ENCODE measurements at regions not wholly inside any gene's neighbourhood (a gene's known extent, or its start where the extent isn't known, plus 50 kb on each side); places are given as distances from the start of the nearest gene placed in this dataset.

DNA sequence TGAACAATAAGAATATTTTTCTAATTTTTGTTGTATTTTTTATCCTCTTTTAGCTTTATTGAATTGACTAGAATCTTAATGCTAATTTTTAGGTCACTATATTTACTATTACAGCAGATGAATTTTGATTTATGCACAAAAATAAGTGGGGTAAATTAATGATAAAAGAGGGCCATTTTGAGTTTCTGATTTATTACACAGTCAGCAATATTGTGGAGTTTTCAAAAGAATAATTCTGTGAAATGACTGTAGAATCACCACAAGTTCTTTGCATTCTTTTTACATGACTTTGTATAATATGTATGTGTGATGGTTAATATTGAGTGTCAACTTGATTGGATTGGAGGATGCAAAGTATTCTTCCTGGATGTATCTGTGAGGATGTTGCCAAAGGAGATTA lies 812.4 kb upstream of the DPPA4 start:
- TF ChIP-seq SP1 (IDR thresholded peaks at IDR 0.05) (no peak), FOXK2 (IDR thresholded peaks at IDR 0.05) (no peak), FOXA1 (IDR thresholded peaks at IDR 0.05) (no peak)
- TF ChIP-seq, protein P1, sequence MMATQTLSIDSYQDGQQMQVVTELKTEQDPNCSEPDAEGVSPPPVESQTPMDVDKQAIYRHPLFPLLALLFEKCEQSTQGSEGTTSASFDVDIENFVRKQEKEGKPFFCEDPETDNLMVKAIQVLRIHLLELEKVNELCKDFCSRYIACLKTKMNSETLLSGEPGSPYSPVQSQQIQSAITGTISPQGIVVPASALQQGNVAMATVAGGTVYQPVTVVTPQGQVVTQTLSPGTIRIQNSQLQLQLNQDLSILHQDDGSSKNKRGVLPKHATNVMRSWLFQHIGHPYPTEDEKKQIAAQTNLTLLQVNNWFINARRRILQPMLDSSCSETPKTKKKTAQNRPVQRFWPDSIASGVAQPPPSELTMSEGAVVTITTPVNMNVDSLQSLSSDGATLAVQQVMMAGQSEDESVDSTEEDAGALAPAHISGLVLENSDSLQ (IDR thresholded peaks at IDR 0.05): no peak
- POLR2A ChIA-PET: no interaction called here
- DNase-seq (ENCODE audit: extremely low spot score): no peak
- CTCF ChIA-PET: no interaction called here

DNA sequence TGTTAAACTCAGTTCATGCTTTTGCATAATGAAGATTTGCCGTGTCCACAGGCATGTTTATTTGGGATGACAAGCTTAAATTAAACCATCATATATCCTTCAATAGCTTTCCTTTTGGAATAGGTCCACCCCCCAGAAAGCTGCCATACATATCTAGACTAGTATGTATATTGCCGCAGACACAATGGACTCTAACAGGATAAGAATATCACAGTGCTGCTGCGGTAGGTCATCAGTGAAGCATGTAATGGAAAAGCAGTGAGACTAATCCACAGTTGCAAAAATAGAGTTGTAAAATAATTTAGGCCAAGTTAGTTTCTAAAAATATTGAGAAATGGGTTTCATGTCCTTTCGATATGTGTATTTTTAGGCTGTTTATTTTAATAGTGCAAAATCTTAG lies 819.9 kb upstream of the DPPA4 start:
- TF ChIP-seq L3MBTL2 (conservative IDR thresholded peaks at IDR 0.05) (no peak), FOXA1 (IDR thresholded peaks at IDR 0.05) (no peak), LEF1 (IDR thresholded peaks at IDR 0.05; ENCODE audit: borderline replicate concordance) (no peak), ZNF384 (IDR thresholded peaks at IDR 0.05) (no peak)
- DNase-seq (ENCODE audit: extremely low spot score): no peak
- POLR2A ChIA-PET: no interaction called here
- CTCF ChIA-PET: no interaction called here

DNA sequence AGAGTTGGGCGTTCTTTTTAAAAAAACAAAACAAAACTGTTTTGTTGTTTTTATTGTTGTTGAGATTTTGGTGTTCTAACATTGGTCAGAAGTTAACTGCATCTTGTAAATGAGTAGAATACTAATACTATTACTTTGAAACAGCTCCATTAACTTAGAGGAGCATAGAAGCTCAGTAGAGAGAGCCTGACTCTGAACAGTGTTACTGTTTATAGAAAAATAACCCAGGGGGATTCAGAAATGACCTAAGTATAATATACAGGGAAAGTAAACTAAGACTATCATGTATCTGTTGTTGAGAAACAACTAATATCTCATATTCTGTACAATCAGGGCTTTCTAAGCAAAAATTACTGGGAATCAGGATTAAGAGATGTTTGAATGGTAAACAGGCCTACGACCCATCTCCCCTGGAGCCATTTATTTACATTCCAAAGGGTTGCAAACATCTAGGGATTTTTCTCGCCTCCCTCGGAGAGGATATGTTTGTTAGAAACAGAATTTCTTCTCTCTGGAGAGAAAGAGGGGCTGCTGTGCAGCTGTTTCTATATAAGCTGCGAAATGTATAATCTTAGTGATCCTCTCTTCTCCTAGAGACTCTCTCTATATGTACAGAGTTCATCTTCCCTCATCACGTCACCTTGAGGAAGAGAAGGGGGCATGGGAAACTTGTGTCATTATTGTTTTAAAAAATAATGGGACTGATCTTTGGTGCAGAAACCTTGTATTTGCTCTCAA lies 827.5 kb upstream of the DPPA4 start:
- no peak for DNase-seq (ENCODE audit: extremely low spot score)
- POLR2A ChIA-PET: no interaction called here
- TF ChIP-seq SUZ12 (IDR thresholded peaks at IDR 0.05): no peak
- TF ChIP-seq, protein P1 (IDR thresholded peaks at IDR 0.05): no peak
- no peak for TF ChIP-seq HDGF (IDR thresholded peaks at IDR 0.05; ENCODE audit: borderline replicate concordance)
- no peak for TF ChIP-seq CTBP1 (IDR thresholded peaks at IDR 0.05; ENCODE audit: borderline replicate concordance)
- TF ChIP-seq ARNT (IDR thresholded peaks at IDR 0.05): no peak
- TF ChIP-seq FOXK2 (IDR thresholded peaks at IDR 0.05): no peak
- TF ChIP-seq L3MBTL2 (conservative IDR thresholded peaks at IDR 0.05): no peak
- no peak for TF ChIP-seq SP1 (IDR thresholded peaks at IDR 0.05)
- TF ChIP-seq FOXM1 (IDR thresholded peaks at IDR 0.05; ENCODE audit: borderline replicate concordance): no peak
- TF ChIP-seq ELF4 (IDR thresholded peaks at IDR 0.05): no peak
- no peak for TF ChIP-seq NFRKB (IDR thresholded peaks at IDR 0.05)
- TF ChIP-seq TARDBP (IDR thresholded peaks at IDR 0.05): no peak
- no peak for TF ChIP-seq LEF1 (IDR thresholded peaks at IDR 0.05; ENCODE audit: borderline replicate concordance)
- no peak for TF ChIP-seq BHLHE40 (IDR thresholded peaks at IDR 0.05; ENCODE audit: borderline replicate concordance)
- TF ChIP-seq ZNF384 (IDR thresholded peaks at IDR 0.05): no peak
- TF ChIP-seq FOXA1 (IDR thresholded peaks at IDR 0.05): no peak
- CTCF ChIA-PET: no interaction called here

DNA sequence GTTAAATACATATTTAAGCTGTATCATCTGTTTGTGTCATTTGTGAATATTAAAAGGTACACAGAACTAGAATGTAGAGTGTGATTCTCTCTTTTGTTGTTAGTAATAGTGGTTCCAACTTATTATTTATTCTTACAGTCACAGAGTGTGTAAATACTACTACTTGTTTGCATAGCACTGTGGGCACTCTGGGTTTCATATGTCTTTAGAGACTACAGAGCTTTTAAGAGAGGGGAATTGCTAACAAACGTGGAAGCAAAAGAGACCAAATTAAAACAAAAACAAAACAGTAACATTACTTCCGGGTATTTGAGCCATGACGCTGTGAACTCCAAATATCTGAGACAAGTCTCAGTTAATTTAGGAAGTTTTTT lies 828.0 kb upstream of the DPPA4 start:
- no peak for TF ChIP-seq BHLHE40 (IDR thresholded peaks at IDR 0.05; ENCODE audit: borderline replicate concordance)
- TF ChIP-seq ARNT (IDR thresholded peaks at IDR 0.05): no peak
- no peak for TF ChIP-seq HDGF (IDR thresholded peaks at IDR 0.05; ENCODE audit: borderline replicate concordance)
- no peak for TF ChIP-seq FOXM1 (IDR thresholded peaks at IDR 0.05; ENCODE audit: borderline replicate concordance)
- TF ChIP-seq LEF1 (IDR thresholded peaks at IDR 0.05; ENCODE audit: borderline replicate concordance): no peak
- no peak for TF ChIP-seq CTBP1 (IDR thresholded peaks at IDR 0.05; ENCODE audit: borderline replicate concordance)
- TF ChIP-seq SUZ12 (IDR thresholded peaks at IDR 0.05): no peak
- no peak for TF ChIP-seq FOXK2 (IDR thresholded peaks at IDR 0.05)
- TF ChIP-seq ELF4 (IDR thresholded peaks at IDR 0.05): no peak
- no peak for TF ChIP-seq FOXA1 (IDR thresholded peaks at IDR 0.05)
- TF ChIP-seq, protein P1 (IDR thresholded peaks at IDR 0.05): no peak
- no peak for TF ChIP-seq TARDBP (IDR thresholded peaks at IDR 0.05)
- no peak for TF ChIP-seq SP1 (IDR thresholded peaks at IDR 0.05)
- ChIA-PET CTCF (interaction anchor here (0.6 kb wide), 1 partner anchor 149 kb away, joined by 6 read pairs; no protein-coding TSS in a partner anchor), POLR2A (no interaction called here)
- no peak for DNase-seq (ENCODE audit: extremely low spot score)

DNA sequence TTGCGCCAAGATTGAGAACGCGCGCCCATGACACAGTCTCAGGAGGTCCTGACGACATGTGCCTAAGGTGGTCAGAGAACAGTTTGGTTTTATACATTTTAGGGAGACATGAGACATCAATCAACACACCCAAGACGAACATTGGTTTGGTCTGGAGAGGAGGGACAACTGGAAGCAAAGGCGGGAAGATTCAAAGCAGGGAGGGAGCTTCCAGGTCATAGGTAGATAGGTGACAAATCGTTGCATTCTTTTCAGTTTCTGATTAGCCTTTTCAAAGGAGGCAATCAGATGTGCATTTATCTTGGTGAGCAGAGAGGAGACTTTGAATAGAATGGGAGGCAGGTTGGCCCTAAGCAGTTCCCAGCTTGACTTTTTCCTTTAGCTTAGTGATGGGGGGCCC lies 828.4 kb upstream of the DPPA4 start:
- CTCF ChIA-PET: interaction anchor here (0.6 kb wide), 1 partner anchor 149 kb away, joined by 6 read pairs; no protein-coding TSS in a partner anchor
- no peak for DNase-seq (ENCODE audit: extremely low spot score)

More for the DNA sequence above, 828.4 kb upstream of the DPPA4 start:
- POLR2A ChIA-PET: no interaction called here
- TF ChIP-seq SUZ12 (IDR thresholded peaks at IDR 0.05) (no peak), TARDBP (IDR thresholded peaks at IDR 0.05) (no peak), NFRKB (IDR thresholded peaks at IDR 0.05) (no peak), FOXA1 (IDR thresholded peaks at IDR 0.05) (no peak), SP1 (IDR thresholded peaks at IDR 0.05) (no peak), ARNT (IDR thresholded peaks at IDR 0.05) (no peak), FOXM1 (IDR thresholded peaks at IDR 0.05; ENCODE audit: borderline replicate concordance) (no peak), ELF4 (IDR thresholded peaks at IDR 0.05) (no peak), LEF1 (IDR thresholded peaks at IDR 0.05; ENCODE audit: borderline replicate concordance) (no peak), HDGF (IDR thresholded peaks at IDR 0.05; ENCODE audit: borderline replicate concordance) (no peak), BHLHE40 (IDR thresholded peaks at IDR 0.05; ENCODE audit: borderline replicate concordance) (no peak), FOXK2 (IDR thresholded peaks at IDR 0.05) (no peak), L3MBTL2 (conservative IDR thresholded peaks at IDR 0.05) (no peak), CTBP1 (IDR thresholded peaks at IDR 0.05; ENCODE audit: borderline replicate concordance) (no peak), ZNF384 (IDR thresholded peaks at IDR 0.05) (no peak)
- TF ChIP-seq, protein P1 (IDR thresholded peaks at IDR 0.05): no peak

All from HEK293T (cell line).